ENCODE measurements at regions not wholly inside any gene's neighbourhood (a gene's known extent, or its start where the extent isn't known, plus 50 kb on each side); places are given as distances from the start of the nearest gene placed in this dataset.

DNA sequence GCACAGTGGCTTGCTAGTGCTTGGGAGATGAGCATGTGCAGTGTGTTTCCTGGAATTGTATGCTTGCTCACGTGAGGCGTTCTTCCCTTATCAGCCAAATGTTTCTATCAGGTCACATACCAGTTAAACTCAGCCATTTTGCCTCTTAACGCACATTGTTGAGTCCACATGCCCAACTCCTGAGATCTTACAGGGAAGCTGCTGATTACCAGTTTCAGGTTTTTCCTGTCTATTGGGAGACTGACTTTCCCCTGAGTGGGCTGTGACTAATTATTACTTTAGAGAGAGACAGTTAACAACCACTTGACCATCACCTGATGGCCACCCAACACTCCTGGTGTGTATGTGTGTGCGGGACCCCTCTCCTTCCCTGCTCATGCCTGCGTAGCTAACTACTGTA lies 161.3 kb upstream of the PTGFR start:
- Histone ChIP-seq H3K36me3 (ENCODE audit: control insufficient read depth, insufficient read depth, low read length) (no peaks in the 10 kb centered on the region), H4K20me1 (replicated peaks; ENCODE audit: control insufficient read depth, insufficient read depth, low read length) (no peaks in the 10 kb centered on the region), H3K4me3 (no peak overlapping the region), H3K79me2 (ENCODE audit: control insufficient read depth, insufficient read depth, low read length) (no peaks in the 10 kb centered on the region), H3K9me1 (ENCODE audit: control insufficient read depth, insufficient read depth, low read length) (no peaks in the 10 kb centered on the region), H3K4me2 (ENCODE audit: insufficient read depth, low read length) (no peak overlapping the region), H3K27me3 (ENCODE audit: control insufficient read depth in 2 of 2, insufficient read depth in 2 of 2, low read length in 2 of 2) (no peaks in the 10 kb centered on the region), H2AFZ (ENCODE audit: low read depth, low read length) (no peak overlapping the region), H3K9me3 (replicated peaks; ENCODE audit: control insufficient read depth, insufficient read depth, low read depth, low read length) (no peaks in the 10 kb centered on the region), H3K9ac (ENCODE audit: insufficient read depth in 1 of 2, low read depth in 2 of 2, low read length in 2 of 2) (no peak overlapping the region), H3K27ac (ENCODE audit: extremely low read depth, low read depth, low read length) (no peak overlapping the region), H3K4me1 (replicated peaks in 1 of 2; ENCODE audit: control insufficient read depth in 2 of 2, insufficient read depth in 2 of 2, low read length in 2 of 2) (no peaks in the 10 kb centered on the region)
- ATAC-seq (no peak), DNase-seq (ENCODE audit: extremely low read depth in 1 of 4, low spot score in 3 of 4) (no peak), FAIRE-seq (no peak)
- WGBS (ENCODE audit: insufficient coverage, low coverage, missing lambda C conversion rate), result 0% methylated on average over 5 of the region's 5 CpGs
- no TSS peak for BruUV-seq (replicated peaks)
- in situ Hi-C loops (cut with MboI), result no loop called here
- ChIA-PET CTCF (ENCODE audit: low intra/inter-chr PET ratio) (no interaction called here), POLR2A (no interaction called here)
- intact Hi-C loops (cut with micrococcal nuclease), result no loop called here
- TF ChIP-seq, protein P1, sequence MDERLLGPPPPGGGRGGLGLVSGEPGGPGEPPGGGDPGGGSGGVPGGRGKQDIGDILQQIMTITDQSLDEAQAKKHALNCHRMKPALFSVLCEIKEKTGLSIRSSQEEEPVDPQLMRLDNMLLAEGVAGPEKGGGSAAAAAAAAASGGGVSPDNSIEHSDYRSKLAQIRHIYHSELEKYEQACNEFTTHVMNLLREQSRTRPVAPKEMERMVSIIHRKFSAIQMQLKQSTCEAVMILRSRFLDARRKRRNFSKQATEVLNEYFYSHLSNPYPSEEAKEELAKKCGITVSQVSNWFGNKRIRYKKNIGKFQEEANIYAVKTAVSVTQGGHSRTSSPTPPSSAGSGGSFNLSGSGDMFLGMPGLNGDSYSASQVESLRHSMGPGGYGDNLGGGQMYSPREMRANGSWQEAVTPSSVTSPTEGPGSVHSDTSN (CRISPR knock-in tag; IDR thresholded peaks at IDR 0.05; ENCODE audit: low read depth), result no peak
- TF ChIP-seq, protein P1 (tag; conservative IDR thresholded peaks at IDR 0.05; ENCODE audit: low read depth), result no peak
- TF ChIP-seq MED1 (CRISPR knock-in tag; IDR thresholded peaks at IDR 0.05; ENCODE audit: borderline replicate concordance) (no peak), NFRKB (IDR thresholded peaks at IDR 0.05; ENCODE audit: low read depth) (no peak), SOX6 (IDR thresholded peaks at IDR 0.05) (no peak), RAD51 (IDR thresholded peaks at IDR 0.05; ENCODE audit: borderline replicate concordance, low read depth) (no peak), MCM2 (IDR thresholded peaks at IDR 0.05; ENCODE audit: low read depth) (no peak), CBFA2T3 (IDR thresholded peaks at IDR 0.05) (no peak)
- TF ChIP-seq, protein P2, sequence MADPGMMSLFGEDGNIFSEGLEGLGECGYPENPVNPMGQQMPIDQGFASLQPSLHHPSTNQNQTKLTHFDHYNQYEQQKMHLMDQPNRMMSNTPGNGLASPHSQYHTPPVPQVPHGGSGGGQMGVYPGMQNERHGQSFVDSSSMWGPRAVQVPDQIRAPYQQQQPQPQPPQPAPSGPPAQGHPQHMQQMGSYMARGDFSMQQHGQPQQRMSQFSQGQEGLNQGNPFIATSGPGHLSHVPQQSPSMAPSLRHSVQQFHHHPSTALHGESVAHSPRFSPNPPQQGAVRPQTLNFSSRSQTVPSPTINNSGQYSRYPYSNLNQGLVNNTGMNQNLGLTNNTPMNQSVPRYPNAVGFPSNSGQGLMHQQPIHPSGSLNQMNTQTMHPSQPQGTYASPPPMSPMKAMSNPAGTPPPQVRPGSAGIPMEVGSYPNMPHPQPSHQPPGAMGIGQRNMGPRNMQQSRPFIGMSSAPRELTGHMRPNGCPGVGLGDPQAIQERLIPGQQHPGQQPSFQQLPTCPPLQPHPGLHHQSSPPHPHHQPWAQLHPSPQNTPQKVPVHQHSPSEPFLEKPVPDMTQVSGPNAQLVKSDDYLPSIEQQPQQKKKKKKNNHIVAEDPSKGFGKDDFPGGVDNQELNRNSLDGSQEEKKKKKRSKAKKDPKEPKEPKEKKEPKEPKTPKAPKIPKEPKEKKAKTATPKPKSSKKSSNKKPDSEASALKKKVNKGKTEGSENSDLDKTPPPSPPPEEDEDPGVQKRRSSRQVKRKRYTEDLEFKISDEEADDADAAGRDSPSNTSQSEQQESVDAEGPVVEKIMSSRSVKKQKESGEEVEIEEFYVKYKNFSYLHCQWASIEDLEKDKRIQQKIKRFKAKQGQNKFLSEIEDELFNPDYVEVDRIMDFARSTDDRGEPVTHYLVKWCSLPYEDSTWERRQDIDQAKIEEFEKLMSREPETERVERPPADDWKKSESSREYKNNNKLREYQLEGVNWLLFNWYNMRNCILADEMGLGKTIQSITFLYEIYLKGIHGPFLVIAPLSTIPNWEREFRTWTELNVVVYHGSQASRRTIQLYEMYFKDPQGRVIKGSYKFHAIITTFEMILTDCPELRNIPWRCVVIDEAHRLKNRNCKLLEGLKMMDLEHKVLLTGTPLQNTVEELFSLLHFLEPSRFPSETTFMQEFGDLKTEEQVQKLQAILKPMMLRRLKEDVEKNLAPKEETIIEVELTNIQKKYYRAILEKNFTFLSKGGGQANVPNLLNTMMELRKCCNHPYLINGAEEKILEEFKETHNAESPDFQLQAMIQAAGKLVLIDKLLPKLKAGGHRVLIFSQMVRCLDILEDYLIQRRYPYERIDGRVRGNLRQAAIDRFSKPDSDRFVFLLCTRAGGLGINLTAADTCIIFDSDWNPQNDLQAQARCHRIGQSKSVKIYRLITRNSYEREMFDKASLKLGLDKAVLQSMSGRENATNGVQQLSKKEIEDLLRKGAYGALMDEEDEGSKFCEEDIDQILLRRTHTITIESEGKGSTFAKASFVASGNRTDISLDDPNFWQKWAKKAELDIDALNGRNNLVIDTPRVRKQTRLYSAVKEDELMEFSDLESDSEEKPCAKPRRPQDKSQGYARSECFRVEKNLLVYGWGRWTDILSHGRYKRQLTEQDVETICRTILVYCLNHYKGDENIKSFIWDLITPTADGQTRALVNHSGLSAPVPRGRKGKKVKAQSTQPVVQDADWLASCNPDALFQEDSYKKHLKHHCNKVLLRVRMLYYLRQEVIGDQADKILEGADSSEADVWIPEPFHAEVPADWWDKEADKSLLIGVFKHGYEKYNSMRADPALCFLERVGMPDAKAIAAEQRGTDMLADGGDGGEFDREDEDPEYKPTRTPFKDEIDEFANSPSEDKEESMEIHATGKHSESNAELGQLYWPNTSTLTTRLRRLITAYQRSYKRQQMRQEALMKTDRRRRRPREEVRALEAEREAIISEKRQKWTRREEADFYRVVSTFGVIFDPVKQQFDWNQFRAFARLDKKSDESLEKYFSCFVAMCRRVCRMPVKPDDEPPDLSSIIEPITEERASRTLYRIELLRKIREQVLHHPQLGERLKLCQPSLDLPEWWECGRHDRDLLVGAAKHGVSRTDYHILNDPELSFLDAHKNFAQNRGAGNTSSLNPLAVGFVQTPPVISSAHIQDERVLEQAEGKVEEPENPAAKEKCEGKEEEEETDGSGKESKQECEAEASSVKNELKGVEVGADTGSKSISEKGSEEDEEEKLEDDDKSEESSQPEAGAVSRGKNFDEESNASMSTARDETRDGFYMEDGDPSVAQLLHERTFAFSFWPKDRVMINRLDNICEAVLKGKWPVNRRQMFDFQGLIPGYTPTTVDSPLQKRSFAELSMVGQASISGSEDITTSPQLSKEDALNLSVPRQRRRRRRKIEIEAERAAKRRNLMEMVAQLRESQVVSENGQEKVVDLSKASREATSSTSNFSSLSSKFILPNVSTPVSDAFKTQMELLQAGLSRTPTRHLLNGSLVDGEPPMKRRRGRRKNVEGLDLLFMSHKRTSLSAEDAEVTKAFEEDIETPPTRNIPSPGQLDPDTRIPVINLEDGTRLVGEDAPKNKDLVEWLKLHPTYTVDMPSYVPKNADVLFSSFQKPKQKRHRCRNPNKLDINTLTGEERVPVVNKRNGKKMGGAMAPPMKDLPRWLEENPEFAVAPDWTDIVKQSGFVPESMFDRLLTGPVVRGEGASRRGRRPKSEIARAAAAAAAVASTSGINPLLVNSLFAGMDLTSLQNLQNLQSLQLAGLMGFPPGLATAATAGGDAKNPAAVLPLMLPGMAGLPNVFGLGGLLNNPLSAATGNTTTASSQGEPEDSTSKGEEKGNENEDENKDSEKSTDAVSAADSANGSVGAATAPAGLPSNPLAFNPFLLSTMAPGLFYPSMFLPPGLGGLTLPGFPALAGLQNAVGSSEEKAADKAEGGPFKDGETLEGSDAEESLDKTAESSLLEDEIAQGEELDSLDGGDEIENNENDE (IDR thresholded peaks at IDR 0.05; ENCODE audit: low read depth, low read length), result no peak
- TF ChIP-seq, protein P3, sequence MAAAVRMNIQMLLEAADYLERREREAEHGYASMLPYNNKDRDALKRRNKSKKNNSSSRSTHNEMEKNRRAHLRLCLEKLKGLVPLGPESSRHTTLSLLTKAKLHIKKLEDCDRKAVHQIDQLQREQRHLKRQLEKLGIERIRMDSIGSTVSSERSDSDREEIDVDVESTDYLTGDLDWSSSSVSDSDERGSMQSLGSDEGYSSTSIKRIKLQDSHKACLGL (CRISPR knock-in tag; IDR thresholded peaks at IDR 0.05; ENCODE audit: borderline replicate concordance, poor library complexity, severe bottlenecking), result no peak

All from K562 (cell line).